ENCODE measurements at regions not wholly inside any gene's neighbourhood (a gene's known extent, or its start where the extent isn't known, plus 50 kb on each side); places are given as distances from the start of the nearest gene placed in this dataset.

DNA sequence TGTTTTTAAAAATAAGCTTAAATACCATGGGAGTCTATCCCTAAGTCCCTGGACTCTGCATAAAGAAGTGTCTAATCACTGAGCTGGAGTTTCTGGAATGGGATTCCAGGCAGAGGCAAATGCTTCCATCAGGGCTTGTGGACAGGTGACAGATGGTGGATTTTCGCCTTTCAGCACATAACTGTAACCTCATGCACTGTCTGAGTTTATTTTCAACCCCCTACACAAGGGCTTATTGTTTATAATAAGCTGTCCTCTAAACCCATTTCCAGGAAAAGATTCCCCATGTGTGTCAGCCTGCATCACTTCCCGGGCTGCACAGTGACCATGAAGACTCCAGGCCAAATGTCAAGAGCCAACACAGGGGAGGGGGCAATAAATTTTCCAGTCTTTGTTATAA is 264.0 kb downstream of the PIK3R1 start:
- no peak for DNase-seq (ENCODE audit: low spot score)

DNA sequence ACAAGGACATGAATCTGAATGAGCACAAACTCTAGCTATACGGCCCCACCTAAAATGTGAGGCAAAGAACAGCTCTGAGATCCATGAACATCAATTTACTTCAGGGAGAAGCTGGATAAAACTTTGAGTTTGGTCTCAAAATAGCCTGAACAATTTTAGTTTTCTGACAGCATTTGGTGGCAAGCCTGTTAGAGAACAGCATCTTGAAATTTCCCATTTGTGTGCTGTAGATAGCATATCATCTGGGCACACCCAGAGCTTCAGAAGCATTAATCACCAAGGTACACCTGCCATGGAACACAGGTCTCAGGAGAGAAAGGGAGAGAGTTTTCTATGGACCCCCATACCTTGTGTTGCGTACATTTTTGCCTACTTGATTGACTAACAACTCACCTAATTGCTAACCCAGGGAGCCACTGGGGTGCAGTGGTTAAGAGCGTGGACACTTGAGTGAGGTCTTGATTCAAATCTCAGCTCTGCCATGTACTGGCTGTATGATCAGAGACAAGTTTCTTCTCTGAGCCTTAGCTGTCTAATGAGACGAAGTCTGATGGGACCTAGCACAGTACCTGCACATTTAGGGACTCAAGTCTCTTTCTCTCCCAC is 264.9 kb downstream of the PIK3R1 start:
- DNase-seq (ENCODE audit: low spot score): no peak

- DNase-seq (ENCODE audit: low spot score): no peak
Measured at GRCh38 chr5:68482199-68482598, 266.6 kb downstream of the PIK3R1 start.

GRCh38 chr5:68484307-68485068 is 268.9 kb downstream of the PIK3R1 start:
- DNase-seq (ENCODE audit: low spot score): no peak

- no peak for DNase-seq (ENCODE audit: low spot score)
Measured at GRCh38 chr5:68489556-68489955, 274.0 kb downstream of the PIK3R1 start.

DNA sequence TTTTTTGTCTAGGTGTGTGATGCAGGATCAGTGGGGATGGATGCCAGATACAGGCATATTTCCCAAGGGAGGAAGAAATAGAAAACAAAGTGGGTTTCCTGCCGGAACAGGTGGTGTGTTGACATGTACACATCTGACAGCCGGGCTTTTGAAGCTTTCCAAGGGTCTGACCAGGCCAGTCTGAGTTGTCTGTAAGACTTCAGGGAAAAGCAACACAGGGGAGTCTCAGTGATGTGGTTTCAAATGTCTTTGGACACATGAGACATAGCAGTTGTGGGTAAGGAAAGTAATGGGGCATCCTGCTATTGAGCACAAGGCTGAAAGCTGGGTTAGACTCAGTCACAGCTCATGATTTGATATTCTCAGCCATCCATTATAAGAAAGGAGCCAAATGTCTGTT is 274.9 kb downstream of the PIK3R1 start:
- no peak for DNase-seq (ENCODE audit: low spot score)

GRCh38 chr5:68494771-68495170 is 279.2 kb downstream of the PIK3R1 start:
- DNase-seq (ENCODE audit: low spot score): no peak

DNA sequence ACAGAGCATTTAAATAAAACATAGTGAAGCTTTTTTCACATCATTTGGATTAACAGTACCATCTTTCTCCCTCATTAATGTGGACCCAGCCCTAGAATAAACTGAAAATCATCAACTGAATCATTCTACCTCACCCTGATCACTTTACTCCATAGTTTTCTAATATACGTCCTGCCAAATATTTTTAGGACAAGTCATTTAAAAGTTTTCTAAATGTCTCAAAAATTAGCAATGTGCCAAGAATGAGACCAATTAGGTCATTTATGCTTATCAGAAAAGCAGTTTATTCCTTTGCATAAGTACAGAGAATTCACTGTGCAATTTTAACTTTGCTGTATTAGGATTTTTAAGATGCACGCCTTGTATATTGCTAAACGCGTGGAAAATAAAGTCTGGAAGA is 284.4 kb downstream of the PIK3R1 start:
- DNase-seq (ENCODE audit: low spot score): no peak

GRCh38 chr5:68500813-68501212 is 285.3 kb downstream of the PIK3R1 start:
- DNase-seq (ENCODE audit: low spot score): no peak

DNA sequence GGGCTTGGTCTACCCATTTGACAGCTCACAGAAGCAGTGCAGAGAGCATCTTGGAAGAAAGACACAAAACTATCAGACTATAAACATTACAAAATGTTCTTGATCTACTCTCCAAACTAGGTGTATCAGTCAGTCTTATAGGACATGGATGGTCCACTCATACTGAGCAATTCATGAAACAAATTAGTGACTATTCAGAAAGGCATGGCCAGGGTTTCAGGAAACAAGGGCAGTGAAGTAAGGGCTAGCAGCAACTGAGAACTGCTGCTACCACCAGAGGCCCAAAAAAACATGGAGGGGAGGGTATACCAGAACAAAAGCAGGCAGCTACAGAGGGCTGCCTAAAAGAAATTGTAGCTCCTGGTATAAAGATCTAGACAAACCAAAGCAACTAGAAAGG is 287.0 kb downstream of the PIK3R1 start:
- no peak for DNase-seq (ENCODE audit: low spot score)

DNA sequence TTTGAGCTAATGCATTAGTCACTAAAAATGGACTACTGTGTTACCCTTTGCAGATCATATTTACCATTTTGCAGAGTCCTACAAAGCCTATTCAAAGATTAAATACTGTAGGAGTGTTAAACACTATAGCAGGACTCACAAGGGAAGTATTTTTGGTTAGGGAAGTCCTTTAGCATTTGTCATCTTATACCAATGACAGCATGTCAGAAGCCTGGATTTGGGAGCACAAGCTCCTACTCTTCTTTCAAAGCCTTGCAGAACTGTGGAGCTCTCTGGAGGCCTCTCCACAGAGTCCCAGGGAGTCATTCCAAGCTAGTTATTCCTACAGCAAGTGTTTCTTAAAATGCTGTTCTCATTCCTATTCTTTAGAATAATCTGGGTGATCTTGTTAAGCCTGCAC is 288.8 kb downstream of the PIK3R1 start:
- DNase-seq (ENCODE audit: low spot score): no peak

DNA sequence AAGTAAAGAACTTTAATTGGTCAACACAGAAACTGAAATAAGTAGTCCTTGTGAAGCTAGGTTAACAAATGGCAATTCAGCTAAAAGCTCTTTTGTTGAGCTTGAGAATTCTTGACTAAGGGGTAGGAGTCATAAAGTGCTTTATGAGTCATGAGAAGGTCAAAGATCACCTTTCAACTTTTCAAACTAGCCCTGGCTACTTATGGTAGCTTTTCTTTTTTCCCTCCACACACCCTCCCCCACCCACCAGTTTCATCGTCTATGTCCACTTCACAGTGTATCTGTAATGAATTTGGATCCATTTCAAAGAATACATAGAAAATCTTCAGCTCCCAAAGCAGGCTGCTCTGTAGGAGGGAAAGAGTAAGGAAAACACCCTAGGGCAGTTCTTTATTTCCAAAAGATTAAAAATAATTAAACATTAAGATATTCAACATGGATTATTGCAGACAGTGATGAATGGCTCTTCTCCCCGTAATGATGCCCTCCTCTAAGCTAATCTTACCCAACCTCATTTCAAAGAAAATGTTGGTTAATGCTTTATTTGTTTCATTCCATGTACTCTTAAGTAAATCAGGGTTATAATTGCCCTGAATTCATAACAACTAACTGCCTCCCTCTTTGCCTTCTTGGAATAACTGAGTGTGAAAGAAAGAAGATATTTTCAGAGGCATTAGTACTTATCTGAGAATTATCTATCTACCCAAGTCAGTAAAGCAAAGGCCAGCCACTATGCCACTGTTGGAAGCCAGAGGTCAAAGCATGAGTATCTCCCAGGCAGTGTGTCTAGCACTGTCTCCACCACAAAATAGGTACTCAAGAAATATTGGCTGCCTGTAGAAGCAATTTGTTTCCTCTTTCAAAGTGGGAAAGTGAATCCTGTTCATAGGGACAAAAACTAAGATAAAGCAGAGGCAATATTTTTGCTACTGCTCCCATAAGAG is 290.6 kb downstream of the PIK3R1 start:
- peak; percentile 60 for DNase-seq (ENCODE audit: low spot score)

- DNase-seq (ENCODE audit: low spot score): no peak
Measured at GRCh38 chr5:68515514-68515913, 300.0 kb downstream of the PIK3R1 start.

- DNase-seq (ENCODE audit: low spot score): no peak
Measured at GRCh38 chr5:68518286-68518685, 302.7 kb downstream of the PIK3R1 start.

DNA sequence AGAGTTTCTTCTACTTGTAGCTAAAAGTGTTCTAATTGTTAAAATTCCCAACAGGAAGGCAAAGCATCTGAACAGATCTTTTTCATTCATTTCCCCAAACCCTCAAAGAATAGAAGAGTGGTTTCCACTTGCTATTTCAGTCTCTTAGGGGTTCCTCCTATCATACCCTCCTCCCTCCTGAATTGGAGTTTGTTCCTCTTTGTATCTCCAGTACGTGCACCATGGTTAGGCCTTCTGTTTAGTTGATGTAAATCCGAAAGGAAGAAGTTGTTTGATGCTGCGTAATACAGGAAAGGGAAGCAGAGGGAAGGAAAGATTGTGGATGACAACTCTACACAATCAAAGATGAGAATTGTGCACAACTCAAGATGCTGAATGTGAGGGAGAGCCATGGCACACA is 303.6 kb downstream of the PIK3R1 start:
- DNase-seq (ENCODE audit: low spot score): no peak

GRCh38 chr5:68521776-68522175 is 306.2 kb downstream of the PIK3R1 start:
- no peak for DNase-seq (ENCODE audit: low spot score)

- DNase-seq (ENCODE audit: low spot score): no peak
Measured at GRCh38 chr5:68522863-68523262, 307.3 kb downstream of the PIK3R1 start.

GRCh38 chr5:68528821-68529273 is 313.3 kb downstream of the PIK3R1 start:
- DNase-seq (ENCODE audit: low spot score): no peak

GRCh38 chr5:68529581-68529980 is 314.0 kb downstream of the PIK3R1 start:
- DNase-seq (ENCODE audit: low spot score): peak; percentile 69

GRCh38 chr5:68531970-68532369 is 316.4 kb downstream of the PIK3R1 start:
- no peak for DNase-seq (ENCODE audit: low spot score)

DNA sequence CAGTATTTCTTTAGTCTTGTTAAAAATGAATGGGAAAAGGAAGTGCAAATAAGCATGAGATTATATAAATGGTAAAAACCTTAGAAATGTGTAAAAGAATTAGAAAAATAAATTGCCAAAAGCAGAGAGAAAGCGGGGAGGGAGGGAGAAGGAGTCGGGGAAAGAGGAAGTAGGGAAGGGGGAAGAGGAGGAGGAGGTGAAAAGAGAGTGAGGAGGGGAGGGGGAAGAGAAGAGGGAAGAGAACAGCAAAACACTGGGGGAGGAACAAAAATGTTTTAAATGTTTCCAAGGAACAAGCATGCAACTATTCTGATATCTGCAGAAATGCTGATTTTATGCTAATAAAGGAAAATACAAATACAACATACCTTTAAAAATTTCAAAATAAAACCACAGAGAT is 317.5 kb downstream of the PIK3R1 start:
- no peak for DNase-seq (ENCODE audit: low spot score)

DNA sequence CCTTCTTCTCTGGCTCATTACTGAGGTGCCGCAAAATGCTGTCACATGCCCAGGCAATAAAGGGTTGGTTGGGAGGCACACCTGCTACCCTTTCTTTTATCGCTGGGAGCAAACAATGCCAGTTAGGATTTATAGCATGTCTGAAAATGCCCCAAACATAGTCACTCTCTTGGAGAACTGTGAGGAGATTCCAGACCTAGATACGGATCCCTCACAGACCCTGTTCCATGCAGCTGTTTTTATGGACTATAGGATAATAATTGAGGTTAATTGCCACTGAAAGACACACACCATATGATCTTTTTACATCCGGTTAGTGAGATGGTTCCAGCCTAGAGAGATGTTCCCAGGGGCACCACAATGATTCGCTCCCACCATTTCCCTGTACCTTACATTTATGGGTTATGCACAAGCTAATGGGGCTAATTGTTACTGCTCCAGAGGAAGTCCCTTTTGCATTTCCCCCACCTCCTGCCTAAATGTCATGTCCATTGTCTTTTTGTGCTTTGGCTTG is 318.1 kb downstream of the PIK3R1 start:
- no peak for DNase-seq (ENCODE audit: low spot score)

All from kidney capillary endothelial cell (primary cell).